PC-3 (cell line): ENCODE measurements at regions not wholly inside any gene's neighbourhood (a gene's known extent, or its start where the extent isn't known, plus 50 kb on each side); places are given as distances from the start of the nearest gene placed in this dataset.

ENCODE experiments used
- ATAC-seq: fragments of 200-7000 bp; cut with Tn5 transposase; 2 replicates; pipeline ENCODE4 v1.9.1; 2020; ENCODE audit warnings: mild to moderate bottlenecking, moderate library complexity
- BruUV-seq: library from RNA; stranded (reverse); fragments of 400-500 nt; replicated peaks from 2 replicates; lab custom pipeline; 2021; lab: Mats Ljungman, UMichigan
- CTCF ChIA-PET: fragments of 300-600 bp; sonication (Branson Sonifier 250); formaldehyde crosslinking; loops from one replicate; lab custom pipeline; 2022; ENCODE audit warnings: antibody characterized with exemption; lab: Charles Lee
- POLR2A ChIA-PET: fragments of 300-600 bp; sonication (Branson Sonifier 250); formaldehyde crosslinking; loops from one replicate; lab custom pipeline; 2022; ENCODE audit warnings: antibody characterized with exemption; ENCODE audit not compliant: unreplicated experiment; lab: Charles Lee
- DNase-seq: peaks from one replicate; pipeline ENCODE4 v3.0.0-alpha.2; 2015
- H2AFZ ChIP-seq: fragments of 300-600 bp; sonication (generic); 2 replicates; pipeline ENCODE4 v1.6.0; 2016; ENCODE audit warnings: antibody characterized with exemption, low read length
- H3F3A ChIP-seq: fragments of 300-600 bp; sonication (generic); one replicate; pipeline ENCODE4 v1.6.0; 2017; ENCODE audit warnings: antibody characterized with exemption, low read length, control low read depth, mild to moderate bottlenecking; ENCODE audit not compliant: unreplicated experiment
- H3K27ac ChIP-seq: fragments of 300-600 bp; sonication (generic); 2 replicates; pipeline ENCODE4 v1.5.1; 2016; ENCODE audit warnings: mild to moderate bottlenecking, low read length
- H3K27me3 ChIP-seq: fragments of 300-600 bp; sonication (generic); 2 replicates; pipeline ENCODE4 v1.6.1; 2016; ENCODE audit warnings: low read length, mixed read lengths
- H3K36me3 ChIP-seq: fragments of 300-600 bp; sonication (generic); 2 replicates; pipeline ENCODE4 v1.6.1; 2016; ENCODE audit warnings: low read depth, mixed run types, low read length, mixed read lengths
- H3K4me1 ChIP-seq: fragments of 300-600 bp; sonication (generic); 2 replicates; pipeline ENCODE4 v1.5.1; 2016; ENCODE audit warnings: low read length; ENCODE audit not compliant: insufficient read depth
- H3K4me2 ChIP-seq: fragments of 300-600 bp; sonication (generic); 2 replicates; pipeline ENCODE4 v1.6.0; 2016; ENCODE audit warnings: low read length
- H3K4me3 ChIP-seq: fragments of 300-600 bp; sonication (generic); 2 replicates; pipeline ENCODE4 v1.5.1; 2016; ENCODE audit warnings: mild to moderate bottlenecking, low read length, mixed read lengths
- H3K79me2 ChIP-seq: fragments of 300-600 bp; sonication (generic); 2 replicates; pipeline ENCODE4 v1.6.1; 2017; ENCODE audit warnings: low read length, mixed read lengths
- H3K9ac ChIP-seq: fragments of 300-600 bp; sonication (generic); 2 replicates; pipeline ENCODE4 v1.6.0; 2016; ENCODE audit warnings: mild to moderate bottlenecking, low read length
- H3K9me2 ChIP-seq: fragments of 300-600 bp; sonication (generic); replicated peaks from 2 replicates; pipeline ENCODE4 v1.6.1; 2016; ENCODE audit warnings: mixed run types, low read length, mixed read lengths
- H3K9me3 ChIP-seq: fragments of 300-600 bp; sonication (generic); 2 replicates; pipeline ENCODE4 v1.6.1; 2016; ENCODE audit warnings: low read length, mixed read lengths
- H4K20me1 ChIP-seq: fragments of 300-600 bp; sonication (generic); 2 replicates; pipeline ENCODE4 v1.6.1; 2016; ENCODE audit warnings: low read length, mixed read lengths
- CTCF ChIP-seq: fragments of 300-600 bp; sonication (generic); conservative IDR thresholded peaks from 2 replicates; pipeline ENCODE4 v1.5.1; 2017; ENCODE audit warnings: antibody characterized with exemption, low read depth, mild to moderate bottlenecking, low read length
- EZH2 ChIP-seq: fragments of 300-600 bp; sonication (generic); IDR thresholded peaks from one replicate; pipeline ENCODE4 v1.6.1; 2017; ENCODE audit warnings: antibody characterized with exemption, mild to moderate bottlenecking, low read length; ENCODE audit not compliant: unreplicated experiment
- EZH2phosphoT487 ChIP-seq: fragments of 300-600 bp; sonication (generic); IDR thresholded peaks from 2 replicates; pipeline ENCODE4 v1.6.1; 2018; ENCODE audit warnings: mild to moderate bottlenecking, antibody characterized with exemption, low read length, borderline replicate concordance
- intact Hi-C: fragments of 100-400 bp; cut with micrococcal nuclease; formaldehyde crosslinking; loops from 2 replicates; pipeline ENCODE4 v1.9.0; 2023

GRCh38 chr4:15291122-15291521 lies 136.7 kb upstream of the C1QTNF7 start:
- BruUV-seq: no TSS peak
- Histone ChIP-seq H3K27ac (no peak overlapping the region), H3K9me3 (no peaks in the 10 kb centered on the region), H4K20me1 (no peaks in the 10 kb centered on the region), H2AFZ (no peak overlapping the region), H3K79me2 (no peaks in the 10 kb centered on the region), H3F3A (no peaks in the 10 kb centered on the region), H3K27me3 (no peaks in the 10 kb centered on the region), H3K4me1 (no peaks in the 10 kb centered on the region), H3K4me2 (no peak overlapping the region), H3K4me3 (no peak overlapping the region), H3K36me3 (no peaks in the 10 kb centered on the region), H3K9ac (no peak overlapping the region), H3K9me2 (no peaks in the 10 kb centered on the region)
- ChIA-PET POLR2A (no interaction called here), CTCF (interaction anchor here (0.7 kb wide), 1 partner anchor 377 kb away, joined by 3 read pairs; no protein-coding TSS in a partner anchor)
- ATAC-seq: no peak
- intact Hi-C loops: no loop called here
- DNase-seq: no peak
- no peak for TF ChIP-seq CTCF
- TF ChIP-seq EZH2: no peak
- TF ChIP-seq EZH2phosphoT487: no peak

GRCh38 chr4:15293711-15294110 lies 134.1 kb upstream of the C1QTNF7 start:
- Histone ChIP-seq H3K4me2 (no peak overlapping the region), H3F3A (no peaks in the 10 kb centered on the region), H3K36me3 (no peaks in the 10 kb centered on the region), H3K9me3 (no peaks in the 10 kb centered on the region), H3K4me1 (no peaks in the 10 kb centered on the region), H3K27ac (no peak overlapping the region), H2AFZ (no peak overlapping the region), H4K20me1 (no peaks in the 10 kb centered on the region), H3K9ac (no peak overlapping the region), H3K4me3 (no peak overlapping the region), H3K27me3 (no peaks in the 10 kb centered on the region), H3K9me2 (no peaks in the 10 kb centered on the region), H3K79me2 (no peaks in the 10 kb centered on the region)
- no peak for TF ChIP-seq EZH2phosphoT487
- TF ChIP-seq EZH2: no peak
- TF ChIP-seq CTCF: no peak
- ATAC-seq: no peak
- DNase-seq: no peak
- intact Hi-C loops: no loop called here
- no TSS peak for BruUV-seq
- ChIA-PET CTCF (no interaction called here), POLR2A (no interaction called here)

GRCh38 chr4:15294202-15294601 lies 133.6 kb upstream of the C1QTNF7 start:
- BruUV-seq: no TSS peak
- Histone ChIP-seq H3K9me3 (no peaks in the 10 kb centered on the region), H3K36me3 (no peaks in the 10 kb centered on the region), H2AFZ (no peak overlapping the region), H3F3A (no peaks in the 10 kb centered on the region), H3K4me3 (no peak overlapping the region), H3K9me2 (no peaks in the 10 kb centered on the region), H3K9ac (no peak overlapping the region), H3K79me2 (no peaks in the 10 kb centered on the region), H3K4me2 (no peak overlapping the region), H3K4me1 (no peaks in the 10 kb centered on the region), H4K20me1 (no peaks in the 10 kb centered on the region), H3K27me3 (no peaks in the 10 kb centered on the region), H3K27ac (no peak overlapping the region)
- intact Hi-C loops: no loop called here
- TF ChIP-seq EZH2 (no peak), CTCF (no peak), EZH2phosphoT487 (no peak)
- ATAC-seq (no peak), DNase-seq (no peak)
- ChIA-PET POLR2A (no interaction called here), CTCF (no interaction called here)
